ENCODE measurements at regions not wholly inside any gene's neighbourhood (a gene's known extent, or its start where the extent isn't known, plus 50 kb on each side); places are given as distances from the start of the nearest gene placed in this dataset.

- Histone ChIP-seq H3K27me3 (no peaks in the 10 kb centered on the region), H3K27ac (no peak overlapping the region), H3K36me3 (no peaks in the 10 kb centered on the region), H3K9me3 (no peaks in the 10 kb centered on the region), H3K4me3 (no peak overlapping the region), H3K4me1 (no peaks in the 10 kb centered on the region), H3K9ac (ENCODE audit: low read depth in 2 of 2, low read length in 2 of 2) (no peak overlapping the region)
- DNase-seq, result no peak
- intact Hi-C loops (cut with DNase I), result no loop called here
- no peak for TF ChIP-seq CTCF (IDR thresholded peaks at IDR 0.05)
These were observed 269.4 kb upstream of the POU5F2 start for GRCh38 chr5:94010814-94011213.

- no peaks in the 10 kb centered on the region for H3K27me3 ChIP-seq
- H3K9me3 ChIP-seq, result no peaks in the 10 kb centered on the region
- no peaks in the 10 kb centered on the region for H3K4me1 ChIP-seq
- intact Hi-C loops (cut with DNase I), result no loop called here
- no peak overlapping the region for H3K4me3 ChIP-seq
- no peak overlapping the region for H3K27ac ChIP-seq
- no peak for TF ChIP-seq CTCF (IDR thresholded peaks at IDR 0.05)
- no peak for DNase-seq
- no peaks in the 10 kb centered on the region for H3K36me3 ChIP-seq
- no peak overlapping the region for H3K9ac ChIP-seq (ENCODE audit: low read depth in 2 of 2, low read length in 2 of 2)
These were observed 267.8 kb upstream of the POU5F2 start for GRCh38 chr5:94009161-94009560.

- H3K4me1 ChIP-seq, result no peaks in the 10 kb centered on the region
- TF ChIP-seq CTCF (IDR thresholded peaks at IDR 0.05), result no peak
- H3K4me3 ChIP-seq, result no peak overlapping the region
- no peaks in the 10 kb centered on the region for H3K9me3 ChIP-seq
- H3K9ac ChIP-seq (ENCODE audit: low read depth in 2 of 2, low read length in 2 of 2), result no peak overlapping the region
- intact Hi-C loops (cut with DNase I), result no loop called here
- H3K27ac ChIP-seq, result no peak overlapping the region
- no peaks in the 10 kb centered on the region for H3K27me3 ChIP-seq
- H3K36me3 ChIP-seq, result no peaks in the 10 kb centered on the region
- no peak for DNase-seq
These were observed 257.6 kb upstream of the POU5F2 start for GRCh38 chr5:93998951-93999455.

GRCh38 chr5:93997562-93997961, 256.2 kb upstream of the POU5F2 start:
- Histone ChIP-seq H3K9me3 (no peaks in the 10 kb centered on the region), H3K4me1 (no peaks in the 10 kb centered on the region), H3K27me3 (no peaks in the 10 kb centered on the region), H3K4me3 (no peak overlapping the region), H3K9ac (ENCODE audit: low read depth in 2 of 2, low read length in 2 of 2) (no peak overlapping the region), H3K27ac (no peak overlapping the region), H3K36me3 (no peaks in the 10 kb centered on the region)
- no peak for TF ChIP-seq CTCF (IDR thresholded peaks at IDR 0.05)
- intact Hi-C loops (cut with DNase I), result no loop called here
- no peak for DNase-seq

GRCh38 chr5:93995126-93995621, 253.8 kb upstream of the POU5F2 start:
- Histone ChIP-seq H3K4me3 (no peak overlapping the region), H3K36me3 (no peaks in the 10 kb centered on the region), H3K27ac (no peak overlapping the region), H3K9ac (ENCODE audit: low read depth in 2 of 2, low read length in 2 of 2) (no peak overlapping the region), H3K9me3 (no peaks in the 10 kb centered on the region), H3K4me1 (no peaks in the 10 kb centered on the region), H3K27me3 (no peaks in the 10 kb centered on the region)
- intact Hi-C loops (cut with DNase I), result no loop called here
- DNase-seq, result no peak
- TF ChIP-seq CTCF (IDR thresholded peaks at IDR 0.05), result no peak

Data from colonic mucosa (tissue), 4 donors.